ENCODE measurements at regions not wholly inside any gene's neighbourhood (a gene's known extent, or its start where the extent isn't known, plus 50 kb on each side); places are given as distances from the start of the nearest gene placed in this dataset.

DNA sequence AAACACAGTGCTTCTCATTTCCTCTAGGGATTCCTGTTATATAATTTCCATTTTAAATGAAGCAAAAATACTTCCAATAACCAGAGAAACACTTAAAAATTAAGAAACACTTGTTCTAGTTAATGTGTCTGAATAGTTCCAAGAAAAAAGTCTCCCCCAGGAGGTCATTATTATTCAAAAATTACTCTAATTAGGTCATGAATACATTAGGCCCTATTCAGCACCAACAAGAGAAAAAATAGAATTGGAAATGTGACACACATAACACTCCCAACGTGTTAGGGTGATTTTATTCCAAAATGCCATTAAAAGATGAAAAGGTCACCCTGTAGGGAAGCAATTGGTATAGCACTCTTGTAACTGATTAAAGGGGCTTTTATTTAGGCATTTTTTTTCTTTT is 382.1 kb downstream of the TUSC7 start:
- Histone ChIP-seq H4K5ac (ENCODE audit: insufficient read length, low read depth, low read length) (no peak overlapping the region), H2BK20ac (ENCODE audit: low read length) (no peak overlapping the region), H4K8ac (ENCODE audit: extremely low read depth, insufficient read depth, low read length) (no peak overlapping the region), H3K9ac (replicated peaks in 1 of 4; ENCODE audit: extremely low read depth in 1 of 4, low read depth in 3 of 4, low read length in 3 of 4) (no peak overlapping the region), H3K56ac (replicated peaks; ENCODE audit: insufficient read length, low read depth, low read length) (no peak overlapping the region), H3K4me2 (ENCODE audit: insufficient read depth in 1 of 2, low read depth in 2 of 2, low read length in 2 of 2) (no peak overlapping the region), H4K91ac (replicated peaks; ENCODE audit: insufficient read length, low read length) (no peak overlapping the region), H3K79me2 (ENCODE audit: control insufficient read depth in 1 of 2, insufficient read depth in 2 of 2, low read length in 2 of 2) (no peaks in the 10 kb centered on the region), H3K23ac (ENCODE audit: insufficient read length) (no peak overlapping the region), H2AK5ac (ENCODE audit: low read depth, low read length) (no peak overlapping the region), H2BK12ac (ENCODE audit: low read depth, low read length) (no peak overlapping the region), H3K36me3 (ENCODE audit: control insufficient read depth in 2 of 4, insufficient read depth in 4 of 4, low read length in 3 of 4) (no peaks in the 10 kb centered on the region), H3K9me3 (ENCODE audit: insufficient read depth in 2 of 2, low read depth in 1 of 2, low read length in 1 of 2) (no peaks in the 10 kb centered on the region), H3K4ac (replicated peaks; ENCODE audit: insufficient read length, low read depth, low read length) (no peak overlapping the region), H2BK15ac (ENCODE audit: low read length) (no peak overlapping the region), H3K23me2 (ENCODE audit: low read depth, low read length) (no peaks in the 10 kb centered on the region), H3K79me1 (ENCODE audit: low read depth, low read length) (no peaks in the 10 kb centered on the region), H3K4me1 (replicated peaks in 1 of 4; ENCODE audit: control insufficient read depth in 3 of 4, insufficient read depth in 4 of 4, low read length in 3 of 4) (no peaks in the 10 kb centered on the region), H3K27me3 (replicated peaks in 1 of 4; ENCODE audit: control insufficient read depth in 3 of 4, extremely low read depth in 1 of 4, insufficient read depth in 3 of 4, low read length in 3 of 4) (no peaks in the 10 kb centered on the region), H3K18ac (ENCODE audit: extremely low read depth, low read length) (no peak overlapping the region; the same call in 1 of the 2 replicates), H2AFZ (ENCODE audit: low read length) (no peak overlapping the region), H2BK5ac (ENCODE audit: low read depth, low read length) (no peak overlapping the region), H4K20me1 (replicated peaks in 1 of 2; ENCODE audit: control insufficient read depth in 1 of 2, insufficient read depth in 2 of 2, low read length in 2 of 2) (no peaks in the 10 kb centered on the region), H2BK120ac (replicated peaks; ENCODE audit: low read depth, low read length) (no peak overlapping the region), H3K27ac (ENCODE audit: low read depth, low read length) (no peak overlapping the region), H3K14ac (ENCODE audit: insufficient read length) (no peak overlapping the region), H3K4me3 (ENCODE audit: extremely low read depth in 1 of 4, insufficient read depth in 2 of 4, low read depth in 3 of 4, low read length in 4 of 4) (no peak overlapping the region)
- 30% methylated on average over 1 of the region's 1 CpG; no CpG with 5 or more reads in 1 of the 2 experiments for WGBS, 2 experiments (ENCODE audit: extremely low coverage in 1 of 2, insufficient coverage in 1 of 2, insufficient read length in 1 of 2, insufficient replicate concordance in 2 of 2, low coverage in 1 of 2, low lambda C conversion rate in 2 of 2, missing lambda C conversion rate in 1 of 2)
- CTCF ChIA-PET (ENCODE audit: partially characterized antibody) = no interaction called here
- DNase-seq (ENCODE audit: low read depth in 1 of 2, low spot score in 2 of 2) (no peak), FAIRE-seq (no peak)
- POLR2A ChIA-PET (ENCODE audit: partially characterized antibody) = no interaction called here
- TF ChIP-seq TBP (IDR thresholded peaks at IDR 0.05; ENCODE audit: low read depth, low read length) = no peak
- no peak for TF ChIP-seq SP2 (IDR thresholded peaks at IDR 0.05; ENCODE audit: low read length)
- TF ChIP-seq TCF12 (IDR thresholded peaks at IDR 0.05; ENCODE audit: low read depth, low read length) = no peak
- TF ChIP-seq, protein P1, sequence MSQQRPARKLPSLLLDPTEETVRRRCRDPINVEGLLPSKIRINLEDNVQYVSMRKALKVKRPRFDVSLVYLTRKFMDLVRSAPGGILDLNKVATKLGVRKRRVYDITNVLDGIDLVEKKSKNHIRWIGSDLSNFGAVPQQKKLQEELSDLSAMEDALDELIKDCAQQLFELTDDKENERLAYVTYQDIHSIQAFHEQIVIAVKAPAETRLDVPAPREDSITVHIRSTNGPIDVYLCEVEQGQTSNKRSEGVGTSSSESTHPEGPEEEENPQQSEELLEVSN (IDR thresholded peaks at IDR 0.05) = no peak
- TF ChIP-seq CBX5 (IDR thresholded peaks at IDR 0.05; ENCODE audit: low read depth, low read length) = no peak
- no peak for TF ChIP-seq RNF2 (IDR thresholded peaks at IDR 0.05; ENCODE audit: borderline replicate concordance, low read depth, low read length, missing control alignments, poor library complexity, severe bottlenecking)
- TF ChIP-seq PHF8 (conservative IDR thresholded peaks at IDR 0.05; ENCODE audit: low read depth, low read length) = no peak
- TF ChIP-seq NANOG (IDR thresholded peaks at IDR 0.05; ENCODE audit: insufficient read depth, low read depth, low read length, poor library complexity, severe bottlenecking) = no peak
- no peak for TF ChIP-seq RBBP5 (IDR thresholded peaks at IDR 0.05; ENCODE audit: borderline replicate concordance, low read depth, low read length)
- no peak for TF ChIP-seq SRF (IDR thresholded peaks at IDR 0.05; ENCODE audit: low read depth, low read length)
- TF ChIP-seq, protein P2, sequence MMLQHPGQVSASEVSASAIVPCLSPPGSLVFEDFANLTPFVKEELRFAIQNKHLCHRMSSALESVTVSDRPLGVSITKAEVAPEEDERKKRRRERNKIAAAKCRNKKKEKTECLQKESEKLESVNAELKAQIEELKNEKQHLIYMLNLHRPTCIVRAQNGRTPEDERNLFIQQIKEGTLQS (IDR thresholded peaks at IDR 0.05; ENCODE audit: insufficient read depth, low read depth, low read length) = no peak
- TF ChIP-seq YY1 (IDR thresholded peaks at IDR 0.05; ENCODE audit: low read depth, low read length) = no peak
- no peak for TF ChIP-seq SIRT6 (IDR thresholded peaks at IDR 0.05; ENCODE audit: low read length)
- TF ChIP-seq CTBP2 (IDR thresholded peaks at IDR 0.05; ENCODE audit: borderline replicate concordance, insufficient read depth, insufficient read length, low read length) = no peak
